ENCODE measurements at regions not wholly inside any gene's neighbourhood (a gene's known extent, or its start where the extent isn't known, plus 50 kb on each side); places are given as distances from the start of the nearest gene placed in this dataset.

GRCh38 chr2:18503376-18504228 lies 56.9 kb downstream of the RDH14 start:
- no peak for DNase-seq (ENCODE audit: low spot score)

GRCh38 chr2:18502142-18502541 lies 58.3 kb downstream of the RDH14 start:
- no peak for DNase-seq (ENCODE audit: low spot score)

- no peak for DNase-seq (ENCODE audit: low spot score)
These were observed 58.7 kb downstream of the RDH14 start for GRCh38 chr2:18501729-18502128.

GRCh38 chr2:18501156-18501555 lies 59.3 kb downstream of the RDH14 start:
- no peak for DNase-seq (ENCODE audit: low spot score)

GRCh38 chr2:18500333-18500732 lies 60.1 kb downstream of the RDH14 start:
- DNase-seq (ENCODE audit: low spot score): no peak

GRCh38 chr2:18498531-18498930 lies 61.9 kb downstream of the RDH14 start:
- peak; percentile 26 for DNase-seq (ENCODE audit: low spot score)

- no peak for DNase-seq (ENCODE audit: low spot score)
These were observed 63.9 kb downstream of the RDH14 start for GRCh38 chr2:18496516-18496915.

GRCh38 chr2:18495058-18495457 lies 65.4 kb downstream of the RDH14 start:
- no peak for DNase-seq (ENCODE audit: low spot score)

- DNase-seq (ENCODE audit: low spot score): no peak
These were observed 67.7 kb downstream of the RDH14 start for GRCh38 chr2:18492721-18493120.

- DNase-seq (ENCODE audit: low spot score): no peak
These were observed 68.9 kb downstream of the RDH14 start for GRCh38 chr2:18491577-18491976.

GRCh38 chr2:18490901-18491300 lies 69.6 kb downstream of the RDH14 start:
- no peak for DNase-seq (ENCODE audit: low spot score)

GRCh38 chr2:18487106-18487913 lies 73.1 kb downstream of the RDH14 start:
- no peak for DNase-seq (ENCODE audit: low spot score)

- no peak for DNase-seq (ENCODE audit: low spot score)
These were observed 75.8 kb downstream of the RDH14 start for GRCh38 chr2:18484625-18485024.

- no peak for DNase-seq (ENCODE audit: low spot score)
These were observed 76.6 kb downstream of the RDH14 start for GRCh38 chr2:18483896-18484295.

GRCh38 chr2:18482666-18483065 lies 77.8 kb downstream of the RDH14 start:
- no peak for DNase-seq (ENCODE audit: low spot score)

- no peak for DNase-seq (ENCODE audit: low spot score)
These were observed 80.5 kb downstream of the RDH14 start for GRCh38 chr2:18479947-18480369.

- DNase-seq (ENCODE audit: low spot score): no peak
These were observed 83.2 kb downstream of the RDH14 start for GRCh38 chr2:18477293-18477692.

- DNase-seq (ENCODE audit: low spot score): no peak
These were observed 84.0 kb downstream of the RDH14 start for GRCh38 chr2:18476484-18476883.

- DNase-seq (ENCODE audit: low spot score): no peak
These were observed 84.6 kb downstream of the RDH14 start for GRCh38 chr2:18475884-18476283.

GRCh38 chr2:18474700-18475099 lies 85.8 kb downstream of the RDH14 start:
- DNase-seq (ENCODE audit: low spot score): no peak

GRCh38 chr2:18473241-18474181 lies 86.9 kb downstream of the RDH14 start:
- no peak for DNase-seq (ENCODE audit: low spot score)

GRCh38 chr2:18467749-18468360 lies 92.6 kb downstream of the RDH14 start:
- DNase-seq (ENCODE audit: low spot score): no peak
